Fibroblast of mammary gland (primary cell): ENCODE measurements at regions not wholly inside any gene's neighbourhood (a gene's known extent, or its start where the extent isn't known, plus 50 kb on each side); places are given as distances from the start of the nearest gene placed in this dataset.

Experiments used
- DNase-seq: peaks from one replicate; pipeline ENCODE4 v3.0.0-alpha.2; 2010; ENCODE audit warnings: low read depth
- H3K4me3 ChIP-seq: 2 replicates; pipeline ENCODE4 v1.5.1; 2011; ENCODE audit warnings: low read depth, mild to moderate bottlenecking, low read length, moderate library complexity; ENCODE audit not compliant: control insufficient read depth
- TF ChIP-seq, protein P1 (sequence below): conservative IDR thresholded peaks from 2 replicates; pipeline ENCODE4 v1.5.1; 2011; ENCODE audit warnings: low read depth, low read length, inconsistent platforms; ENCODE audit not compliant: control insufficient read depth, insufficient read depth

DNA sequence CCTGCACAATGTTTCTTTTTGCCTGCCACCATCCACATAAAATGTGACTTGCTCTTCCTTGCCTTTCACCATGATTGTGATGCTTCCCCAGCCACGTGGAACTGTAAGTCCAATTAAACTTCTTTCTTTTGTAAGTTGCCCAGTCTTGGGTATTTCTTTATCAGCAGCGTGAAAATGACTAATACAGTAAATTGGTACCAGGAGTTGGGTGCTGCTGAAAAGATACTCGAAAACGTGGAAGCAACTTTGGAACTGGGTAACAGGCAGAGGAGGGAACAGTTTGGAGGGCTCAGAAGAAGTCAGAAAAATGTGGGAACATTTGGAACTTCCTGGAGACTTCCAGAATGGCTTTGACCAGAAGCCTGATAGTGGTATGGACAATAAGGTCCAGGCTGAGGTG is 425.3 kb downstream of the GPATCH2 start:
- DNase-seq, result no peak
- no peak overlapping the region for H3K4me3 ChIP-seq
- TF ChIP-seq, protein P1, sequence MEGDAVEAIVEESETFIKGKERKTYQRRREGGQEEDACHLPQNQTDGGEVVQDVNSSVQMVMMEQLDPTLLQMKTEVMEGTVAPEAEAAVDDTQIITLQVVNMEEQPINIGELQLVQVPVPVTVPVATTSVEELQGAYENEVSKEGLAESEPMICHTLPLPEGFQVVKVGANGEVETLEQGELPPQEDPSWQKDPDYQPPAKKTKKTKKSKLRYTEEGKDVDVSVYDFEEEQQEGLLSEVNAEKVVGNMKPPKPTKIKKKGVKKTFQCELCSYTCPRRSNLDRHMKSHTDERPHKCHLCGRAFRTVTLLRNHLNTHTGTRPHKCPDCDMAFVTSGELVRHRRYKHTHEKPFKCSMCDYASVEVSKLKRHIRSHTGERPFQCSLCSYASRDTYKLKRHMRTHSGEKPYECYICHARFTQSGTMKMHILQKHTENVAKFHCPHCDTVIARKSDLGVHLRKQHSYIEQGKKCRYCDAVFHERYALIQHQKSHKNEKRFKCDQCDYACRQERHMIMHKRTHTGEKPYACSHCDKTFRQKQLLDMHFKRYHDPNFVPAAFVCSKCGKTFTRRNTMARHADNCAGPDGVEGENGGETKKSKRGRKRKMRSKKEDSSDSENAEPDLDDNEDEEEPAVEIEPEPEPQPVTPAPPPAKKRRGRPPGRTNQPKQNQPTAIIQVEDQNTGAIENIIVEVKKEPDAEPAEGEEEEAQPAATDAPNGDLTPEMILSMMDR, result no peak

DNA sequence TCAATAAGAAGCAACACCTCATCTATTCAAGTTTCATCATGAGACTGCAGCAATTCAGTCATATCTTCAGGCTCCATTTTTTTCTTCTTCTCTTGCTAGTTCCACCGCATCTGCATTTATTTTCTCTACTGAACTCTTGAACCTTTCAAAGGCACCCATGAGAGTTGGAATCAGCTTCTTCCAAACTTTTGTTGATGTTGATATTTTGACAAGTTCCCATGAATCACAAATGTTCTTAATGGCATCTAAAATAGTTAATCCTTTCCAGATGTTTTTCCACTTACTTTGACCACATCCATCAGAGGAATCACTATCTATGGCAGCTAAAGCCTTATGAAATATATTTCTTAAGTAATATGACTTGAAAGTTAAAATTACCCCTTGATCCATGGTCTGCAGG is 434.3 kb downstream of the GPATCH2 start:
- TF ChIP-seq, protein P1, result no peak
- DNase-seq, result peak; percentile 17
- no peak overlapping the region for H3K4me3 ChIP-seq

DNA sequence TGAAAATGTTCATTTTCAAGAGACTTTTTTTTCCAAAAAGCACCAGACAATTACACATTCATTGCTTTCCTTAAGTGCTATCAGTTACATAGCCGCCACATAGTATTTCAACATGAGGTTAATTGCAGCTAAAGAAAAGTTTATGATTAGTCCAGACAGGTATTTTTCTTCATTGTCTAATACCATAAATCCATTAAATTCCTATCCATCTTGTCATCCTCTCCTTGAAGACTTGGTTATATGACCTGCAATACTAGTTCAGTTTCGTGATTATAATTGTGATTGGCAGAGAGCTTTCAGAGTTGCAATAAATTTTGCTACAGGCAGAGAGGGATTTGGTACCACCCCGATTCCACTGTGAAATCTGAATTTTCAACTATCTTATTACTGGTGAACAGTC is 437.7 kb downstream of the GPATCH2 start:
- H3K4me3 ChIP-seq, result no peak overlapping the region
- DNase-seq, result no peak
- TF ChIP-seq, protein P1, result no peak

DNA sequence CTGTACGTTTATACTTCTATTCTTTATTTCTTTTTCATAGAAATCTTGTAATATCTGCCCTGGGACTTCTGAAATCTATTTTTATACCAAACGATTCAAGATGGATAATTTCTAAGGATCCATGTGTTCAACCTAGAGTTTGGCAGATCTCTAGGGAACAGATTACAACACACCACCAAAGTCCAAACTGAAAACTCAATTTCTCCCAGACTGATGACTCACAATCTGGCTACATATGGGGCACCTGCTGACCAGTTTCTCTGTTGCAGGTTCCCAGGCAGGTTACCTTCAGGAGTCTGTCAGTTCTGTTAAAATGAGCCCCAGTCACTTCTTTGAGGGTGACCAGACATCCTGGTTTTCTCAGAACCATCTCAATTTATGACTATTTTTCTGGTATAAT is 439.4 kb downstream of the GPATCH2 start:
- TF ChIP-seq, protein P1, result no peak
- H3K4me3 ChIP-seq, result no peak overlapping the region
- peak; percentile 26 for DNase-seq

DNA sequence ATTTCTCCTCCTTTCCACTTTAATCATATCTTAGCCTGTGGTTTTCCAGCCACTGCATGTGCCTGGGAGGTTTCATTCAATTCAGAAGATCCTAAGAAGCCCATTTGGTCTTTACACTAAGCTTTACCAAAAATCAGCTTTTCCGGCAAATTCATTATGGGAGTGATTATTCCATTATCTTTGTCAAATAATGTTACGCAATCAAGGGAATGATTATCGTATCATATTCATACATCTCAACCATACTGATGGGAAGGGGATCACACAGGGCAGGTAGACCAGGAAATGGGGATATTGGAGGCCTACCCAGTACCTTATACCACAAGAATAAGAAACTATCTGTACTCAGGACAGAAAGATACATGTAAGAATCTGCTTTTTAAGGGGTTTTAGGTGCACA is 440.5 kb downstream of the GPATCH2 start:
- H3K4me3 ChIP-seq, result no peak overlapping the region
- TF ChIP-seq, protein P1, result no peak
- DNase-seq, result no peak

DNA sequence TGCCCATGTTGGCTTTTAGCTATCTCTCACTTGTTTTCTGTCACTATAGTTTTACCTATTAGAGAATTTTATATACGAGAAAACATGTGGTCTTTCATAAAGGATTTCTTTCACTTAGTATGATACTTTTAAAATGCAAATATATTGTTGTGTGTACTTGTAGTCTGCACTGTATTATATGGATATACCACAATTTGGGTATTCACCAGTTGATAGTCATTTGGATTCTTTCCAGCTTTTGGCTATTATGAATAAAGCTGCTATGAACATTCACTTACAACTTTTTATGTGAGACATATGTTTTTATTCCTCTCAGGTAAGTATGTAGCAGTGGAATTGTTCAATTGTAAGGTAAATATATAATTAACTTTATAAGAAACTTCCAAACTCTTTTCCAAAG is 441.5 kb downstream of the GPATCH2 start:
- no peak overlapping the region for H3K4me3 ChIP-seq
- no peak for DNase-seq
- TF ChIP-seq, protein P1, result no peak
